ENCODE measurements at regions not wholly inside any gene's neighbourhood (a gene's known extent, or its start where the extent isn't known, plus 50 kb on each side); places are given as distances from the start of the nearest gene placed in this dataset.

GRCh38 chr15:46450112-46450809, 815.4 kb downstream of the SQOR start:
- Histone ChIP-seq H3K27ac (no peak overlapping the region), H3K4me3 (no peak overlapping the region), H3K27me3 (no peaks in the 10 kb centered on the region), H3K36me3 (no peaks in the 10 kb centered on the region), H3K9me3 (no peaks in the 10 kb centered on the region), H3K4me1 (no peaks in the 10 kb centered on the region)
- intact Hi-C loops (cut with DNase I; ENCODE audit: low total_unique reads): no loop called here
- no peak for TF ChIP-seq CTCF (IDR thresholded peaks at IDR 0.05)
- no peak for TF ChIP-seq POLR2A (IDR thresholded peaks at IDR 0.05)
- DNase-seq: no peak

GRCh38 chr15:46450810-46451182, 816.0 kb downstream of the SQOR start:
- intact Hi-C loops (cut with DNase I; ENCODE audit: low total_unique reads): no loop called here
- no peak for DNase-seq

GRCh38 chr15:46452297-46452820, 817.5 kb downstream of the SQOR start:
- intact Hi-C loops (cut with DNase I; ENCODE audit: low total_unique reads): no loop called here
- no peaks in the 10 kb centered on the region for H3K27me3 ChIP-seq
- no peaks in the 10 kb centered on the region for H3K9me3 ChIP-seq
- no peaks in the 10 kb centered on the region for H3K4me1 ChIP-seq
- no peak overlapping the region for H3K4me3 ChIP-seq
- no peaks in the 10 kb centered on the region for H3K36me3 ChIP-seq
- no peak overlapping the region for H3K27ac ChIP-seq
- no peak for DNase-seq
- TF ChIP-seq CTCF (IDR thresholded peaks at IDR 0.05) (no peak), POLR2A (IDR thresholded peaks at IDR 0.05) (no peak)

More at GRCh38 chr15:46450810-46451182, 816.0 kb downstream of the SQOR start:
- Histone ChIP-seq H3K9me3 (no peaks in the 10 kb centered on the region), H3K4me1 (no peaks in the 10 kb centered on the region), H3K4me3 (no peak overlapping the region), H3K36me3 (no peaks in the 10 kb centered on the region), H3K27me3 (no peaks in the 10 kb centered on the region), H3K27ac (no peak overlapping the region)
- TF ChIP-seq CTCF (IDR thresholded peaks at IDR 0.05): no peak
- TF ChIP-seq POLR2A (IDR thresholded peaks at IDR 0.05): no peak

GRCh38 chr15:46456456-46456855, 821.6 kb downstream of the SQOR start:
- no peaks in the 10 kb centered on the region for H3K4me1 ChIP-seq
- H3K4me3 ChIP-seq: no peak overlapping the region
- no peak for TF ChIP-seq POLR2A (IDR thresholded peaks at IDR 0.05)
- no peak overlapping the region for H3K27ac ChIP-seq
- H3K27me3 ChIP-seq: no peaks in the 10 kb centered on the region
- DNase-seq: no peak
- H3K36me3 ChIP-seq: no peaks in the 10 kb centered on the region
- intact Hi-C loops (cut with DNase I; ENCODE audit: low total_unique reads): no loop called here
- no peaks in the 10 kb centered on the region for H3K9me3 ChIP-seq

GRCh38 chr15:46460431-46461094, 825.7 kb downstream of the SQOR start:
- H3K27ac ChIP-seq: no peak overlapping the region
- H3K36me3 ChIP-seq: no peaks in the 10 kb centered on the region
- no peak overlapping the region for H3K4me3 ChIP-seq
- H3K9me3 ChIP-seq: no peaks in the 10 kb centered on the region
- no peaks in the 10 kb centered on the region for H3K4me1 ChIP-seq
- H3K27me3 ChIP-seq: no peaks in the 10 kb centered on the region
- TF ChIP-seq CTCF (IDR thresholded peaks at IDR 0.05) (no peak), POLR2A (IDR thresholded peaks at IDR 0.05) (no peak)
- DNase-seq: no peak
- intact Hi-C loops (cut with DNase I; ENCODE audit: low total_unique reads): no loop called here

All from uterus (tissue), 3 donors.